Gastrocnemius medialis (tissue), 4 donors: ENCODE measurements at regions not wholly inside any gene's neighbourhood (a gene's known extent, or its start where the extent isn't known, plus 50 kb on each side); places are given as distances from the start of the nearest gene placed in this dataset.

Experiments used
- POLR2A ChIP-seq, 2 donors: fragments of 450-650 bp; IDR thresholded peaks; one replicate each; pipeline ENCODE4 v1.6.1; 2017; ENCODE audit warnings: antibody characterized with exemption in 2 of 2, mild to moderate bottlenecking in 2 of 2, moderate library complexity in 2 of 2
- TF ChIP-seq, protein P1 (sequence below), 5 experiments: fragments of 450-650 bp in 3 of 5; fragments of 200-600 bp in 2 of 5; sonication (generic) in 2 of 5; IDR thresholded peaks in 4 of 5; conservative IDR thresholded peaks in 1 of 5; 1 replicate in 4 of 5; 2 replicates in 1 of 5; pipeline ENCODE4 v1.5.1; 2016 to 2019; ENCODE audit warnings: antibody characterized with exemption in 5 of 5, mild to moderate bottlenecking in 3 of 5, moderate library complexity in 3 of 5

DNA sequence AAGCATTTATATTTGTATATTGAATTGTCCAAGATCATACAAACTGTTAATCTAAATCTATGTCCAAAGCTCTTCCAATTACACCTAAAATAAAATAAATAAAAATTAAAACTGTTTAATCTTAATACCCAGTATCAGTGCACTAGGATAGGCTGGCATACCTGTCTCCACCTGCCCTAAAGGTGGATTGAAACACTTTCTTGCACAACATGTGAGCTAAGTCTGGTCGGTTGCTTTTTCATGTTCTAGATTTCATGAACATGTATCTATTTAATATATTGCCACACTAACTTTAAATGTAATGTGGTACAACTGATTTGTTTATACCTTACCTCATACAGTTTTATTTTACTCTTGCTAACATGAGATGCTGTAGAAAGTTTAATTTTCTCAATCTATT lies 193.0 kb downstream of the VGLL3 start:
- TF ChIP-seq, protein P1, sequence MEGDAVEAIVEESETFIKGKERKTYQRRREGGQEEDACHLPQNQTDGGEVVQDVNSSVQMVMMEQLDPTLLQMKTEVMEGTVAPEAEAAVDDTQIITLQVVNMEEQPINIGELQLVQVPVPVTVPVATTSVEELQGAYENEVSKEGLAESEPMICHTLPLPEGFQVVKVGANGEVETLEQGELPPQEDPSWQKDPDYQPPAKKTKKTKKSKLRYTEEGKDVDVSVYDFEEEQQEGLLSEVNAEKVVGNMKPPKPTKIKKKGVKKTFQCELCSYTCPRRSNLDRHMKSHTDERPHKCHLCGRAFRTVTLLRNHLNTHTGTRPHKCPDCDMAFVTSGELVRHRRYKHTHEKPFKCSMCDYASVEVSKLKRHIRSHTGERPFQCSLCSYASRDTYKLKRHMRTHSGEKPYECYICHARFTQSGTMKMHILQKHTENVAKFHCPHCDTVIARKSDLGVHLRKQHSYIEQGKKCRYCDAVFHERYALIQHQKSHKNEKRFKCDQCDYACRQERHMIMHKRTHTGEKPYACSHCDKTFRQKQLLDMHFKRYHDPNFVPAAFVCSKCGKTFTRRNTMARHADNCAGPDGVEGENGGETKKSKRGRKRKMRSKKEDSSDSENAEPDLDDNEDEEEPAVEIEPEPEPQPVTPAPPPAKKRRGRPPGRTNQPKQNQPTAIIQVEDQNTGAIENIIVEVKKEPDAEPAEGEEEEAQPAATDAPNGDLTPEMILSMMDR (IDR thresholded peaks at IDR 0.05 in 4 of 5, conservative IDR thresholded peaks at IDR 0.05 in 1 of 5) = no peak
- TF ChIP-seq POLR2A (IDR thresholded peaks at IDR 0.05) = no peak
